Osteoblast (primary cell): ENCODE measurements at regions not wholly inside any gene's neighbourhood (a gene's known extent, or its start where the extent isn't known, plus 50 kb on each side); places are given as distances from the start of the nearest gene placed in this dataset.

Experiments used
- DNase-seq: peaks from one replicate; pipeline ENCODE4 v3.0.0; 2011; ENCODE audit warnings: low spot score, mixed read lengths; ENCODE audit not compliant: insufficient read length; ENCODE audit errors: missing footprints
- H2AFZ ChIP-seq: 2 replicates; pipeline ENCODE4 v1.6.0; 2011; ENCODE audit warnings: mild to moderate bottlenecking, low read length
- H3K27ac ChIP-seq: 2 replicates; pipeline ENCODE4 v1.5.1; 2011; ENCODE audit warnings: mild to moderate bottlenecking, low read depth, low read length, moderate library complexity
- H3K27me3 ChIP-seq: 2 replicates; pipeline ENCODE4 v1.6.0; 2012; ENCODE audit warnings: mild to moderate bottlenecking, control low read depth, inconsistent platforms, low read length, moderate library complexity; ENCODE audit not compliant: insufficient read depth
- H3K36me3 ChIP-seq: 2 replicates; pipeline ENCODE4 v1.5.1; 2011; ENCODE audit warnings: mild to moderate bottlenecking, low read length, control low read depth, moderate library complexity; ENCODE audit not compliant: insufficient read depth
- H3K4me1 ChIP-seq: 2 replicates; pipeline ENCODE4 v1.5.1; 2011; ENCODE audit warnings: mild to moderate bottlenecking, low read length, control low read depth, moderate library complexity; ENCODE audit not compliant: insufficient read depth
- H3K4me2 ChIP-seq: 2 replicates; pipeline ENCODE4 v1.6.0; 2011; ENCODE audit warnings: mild to moderate bottlenecking, low read length; ENCODE audit not compliant: insufficient read depth
- H3K4me3 ChIP-seq: fragments of 200-600 bp; sonication (generic); 3 replicates; pipeline ENCODE4 v1.5.1; 2012; ENCODE audit warnings: mild to moderate bottlenecking, low read length, inconsistent platforms; ENCODE audit not compliant: insufficient read depth
- H3K79me2 ChIP-seq: 2 replicates; pipeline ENCODE4 v1.6.0; 2012; ENCODE audit warnings: mild to moderate bottlenecking, low read length, control low read depth, inconsistent platforms; ENCODE audit not compliant: insufficient read depth
- H3K9me3 ChIP-seq: 2 replicates; pipeline ENCODE4 v1.5.1; 2011; ENCODE audit warnings: low read depth, low read length, control low read depth
- H4K20me1 ChIP-seq: 2 replicates; pipeline ENCODE4 v1.6.0; 2012; ENCODE audit warnings: mild to moderate bottlenecking, low read length, control low read depth; ENCODE audit not compliant: insufficient read depth
- TF ChIP-seq, protein P1 (sequence below): IDR thresholded peaks from 2 replicates; pipeline ENCODE4 v1.5.1; 2011; ENCODE audit warnings: mild to moderate bottlenecking, low read depth, low read length, moderate library complexity; ENCODE audit errors: extremely low read depth

DNA sequence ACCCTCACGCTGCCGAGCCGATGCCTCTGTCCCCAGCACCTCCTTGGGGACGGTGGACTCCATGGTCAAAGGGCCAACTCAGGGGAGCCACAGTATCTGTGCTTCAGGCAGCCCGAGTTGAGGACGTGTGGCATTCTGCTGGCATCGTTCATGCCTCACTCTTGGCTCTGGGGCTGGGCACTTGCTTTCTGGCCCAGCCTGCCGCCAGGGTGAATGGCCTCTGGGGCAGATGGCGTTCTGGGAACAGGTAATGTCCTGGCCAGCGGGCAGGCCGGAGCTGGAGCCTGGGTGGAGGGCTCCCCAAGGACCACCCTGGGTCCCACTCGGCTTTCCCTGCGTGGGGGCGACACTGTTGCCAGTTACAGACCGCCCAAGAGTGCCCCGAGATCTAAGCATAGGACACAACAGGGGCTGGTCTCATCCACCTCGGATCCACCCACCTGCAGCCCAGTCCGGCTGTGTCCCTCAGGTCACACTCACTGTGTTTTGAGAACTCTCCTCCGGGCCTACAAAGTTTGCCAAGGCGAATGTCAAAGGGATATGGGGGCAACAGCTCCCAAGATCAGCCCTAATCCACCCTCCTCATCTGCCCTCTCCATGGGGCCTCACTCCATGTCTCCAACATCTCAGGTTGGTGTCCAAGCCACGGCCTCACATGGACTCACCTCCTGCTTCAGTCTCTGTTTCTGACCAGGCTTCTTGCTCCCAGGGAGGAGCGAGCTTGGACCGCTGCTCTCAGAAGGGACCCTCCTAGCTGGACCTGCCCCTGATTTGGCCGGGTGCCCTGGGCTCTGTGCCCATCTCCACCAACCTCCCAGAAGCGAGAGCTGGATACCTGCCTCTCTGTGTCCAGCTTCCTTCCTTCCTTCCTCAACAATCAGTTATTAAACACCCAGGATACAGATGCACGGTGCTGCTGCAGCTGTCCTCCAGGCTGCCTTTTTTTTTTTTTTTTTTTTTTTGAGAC lies 60.8 kb downstream of the TMEM235 start:
- no peak overlapping the region for H2AFZ ChIP-seq
- no peaks in the 10 kb centered on the region for H4K20me1 ChIP-seq
- peaks cover 6% of the 10 kb centered on the region for H3K4me1 ChIP-seq
- H3K9me3 ChIP-seq, result no peaks in the 10 kb centered on the region
- no peak overlapping the region for H3K4me2 ChIP-seq
- no peaks in the 10 kb centered on the region for H3K27me3 ChIP-seq
- peak; percentile 41 for DNase-seq
- TF ChIP-seq, protein P1, sequence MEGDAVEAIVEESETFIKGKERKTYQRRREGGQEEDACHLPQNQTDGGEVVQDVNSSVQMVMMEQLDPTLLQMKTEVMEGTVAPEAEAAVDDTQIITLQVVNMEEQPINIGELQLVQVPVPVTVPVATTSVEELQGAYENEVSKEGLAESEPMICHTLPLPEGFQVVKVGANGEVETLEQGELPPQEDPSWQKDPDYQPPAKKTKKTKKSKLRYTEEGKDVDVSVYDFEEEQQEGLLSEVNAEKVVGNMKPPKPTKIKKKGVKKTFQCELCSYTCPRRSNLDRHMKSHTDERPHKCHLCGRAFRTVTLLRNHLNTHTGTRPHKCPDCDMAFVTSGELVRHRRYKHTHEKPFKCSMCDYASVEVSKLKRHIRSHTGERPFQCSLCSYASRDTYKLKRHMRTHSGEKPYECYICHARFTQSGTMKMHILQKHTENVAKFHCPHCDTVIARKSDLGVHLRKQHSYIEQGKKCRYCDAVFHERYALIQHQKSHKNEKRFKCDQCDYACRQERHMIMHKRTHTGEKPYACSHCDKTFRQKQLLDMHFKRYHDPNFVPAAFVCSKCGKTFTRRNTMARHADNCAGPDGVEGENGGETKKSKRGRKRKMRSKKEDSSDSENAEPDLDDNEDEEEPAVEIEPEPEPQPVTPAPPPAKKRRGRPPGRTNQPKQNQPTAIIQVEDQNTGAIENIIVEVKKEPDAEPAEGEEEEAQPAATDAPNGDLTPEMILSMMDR, result no peak
- no peaks in the 10 kb centered on the region for H3K36me3 ChIP-seq
- no peak overlapping the region for H3K4me3 ChIP-seq
- H3K27ac ChIP-seq, result no peak overlapping the region
- no peaks in the 10 kb centered on the region for H3K79me2 ChIP-seq

DNA sequence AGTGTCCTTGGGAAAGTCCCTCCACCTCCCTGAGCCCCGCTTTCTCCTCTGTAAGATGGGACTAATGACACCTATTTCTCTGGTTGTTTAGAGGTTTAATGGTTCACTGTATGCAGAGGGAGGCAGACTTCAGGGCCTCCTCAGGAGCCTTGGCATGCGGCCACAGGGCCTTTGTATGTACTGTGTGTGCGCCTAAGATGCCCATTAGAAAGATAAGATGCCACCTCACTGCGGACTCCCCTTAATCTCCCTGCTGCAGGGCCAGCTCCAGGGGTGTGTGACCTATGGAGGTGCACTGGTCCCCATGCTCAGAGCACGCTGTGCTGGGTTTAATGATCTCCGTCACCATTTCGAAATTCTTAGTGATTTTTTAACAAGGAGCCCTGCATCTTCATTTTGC lies 59.3 kb downstream of the TMEM235 start:
- no peaks in the 10 kb centered on the region for H3K36me3 ChIP-seq
- TF ChIP-seq, protein P1, result no peak
- no peaks in the 10 kb centered on the region for H4K20me1 ChIP-seq
- no peak overlapping the region for H3K27ac ChIP-seq
- H3K27me3 ChIP-seq, result no peaks in the 10 kb centered on the region
- no peaks in the 10 kb centered on the region for H3K9me3 ChIP-seq
- peaks cover 6% of the 10 kb centered on the region for H3K4me1 ChIP-seq
- no peak overlapping the region for H2AFZ ChIP-seq
- H3K4me2 ChIP-seq, result no peak overlapping the region
- H3K4me3 ChIP-seq, result no peak overlapping the region
- DNase-seq, result peak; percentile 30
- no peaks in the 10 kb centered on the region for H3K79me2 ChIP-seq
